H9 (cell line): ENCODE measurements at regions not wholly inside any gene's neighbourhood (a gene's known extent, or its start where the extent isn't known, plus 50 kb on each side); places are given as distances from the start of the nearest gene placed in this dataset.

Experiments used
- DNase-seq: peaks from one replicate; pipeline ENCODE4 v3.0.0-alpha.2; 2017
- H2AFZ ChIP-seq: one replicate; pipeline ENCODE4 v1.6.1; 2013; ENCODE audit warnings: mild to moderate bottlenecking, low read length, control low read depth, moderate library complexity
- H2AK5ac ChIP-seq: 2 replicates; pipeline ENCODE4 v1.6.1; 2013; ENCODE audit warnings: low read length, control low read depth, mixed read lengths; ENCODE audit not compliant: insufficient read length
- H2BK120ac ChIP-seq: one replicate; pipeline ENCODE4 v1.6.1; 2013; ENCODE audit warnings: low read depth, mild to moderate bottlenecking, low read length, control low read depth, inconsistent platforms; ENCODE audit not compliant: poor library complexity, severe bottlenecking
- H2BK12ac ChIP-seq: 2 replicates; pipeline ENCODE4 v1.6.1; 2013; ENCODE audit warnings: low read length, control low read depth, mixed read lengths, low read depth; ENCODE audit not compliant: insufficient read length
- H2BK15ac ChIP-seq: 2 replicates; pipeline ENCODE4 v1.6.1; 2013; ENCODE audit warnings: low read depth, low read length, control low read depth
- H2BK20ac ChIP-seq: one replicate; pipeline ENCODE4 v1.6.1; 2013; ENCODE audit warnings: low read depth, mild to moderate bottlenecking, low read length, control low read depth, inconsistent platforms; ENCODE audit not compliant: poor library complexity, severe bottlenecking
- H2BK5ac ChIP-seq: 2 replicates; pipeline ENCODE4 v1.6.1; 2013; ENCODE audit warnings: low read length, control low read depth, mixed read lengths; ENCODE audit not compliant: insufficient read length
- H3K14ac ChIP-seq: 2 replicates; pipeline ENCODE4 v1.6.1; 2013; ENCODE audit warnings: low read length, control low read depth; ENCODE audit not compliant: insufficient read depth
- H3K18ac ChIP-seq: 2 replicates; pipeline ENCODE4 v1.6.1; 2013; ENCODE audit warnings: low read depth, mild to moderate bottlenecking, mixed read lengths, low read length, control low read depth; ENCODE audit not compliant: insufficient read length
- H3K23ac ChIP-seq: 2 replicates; pipeline ENCODE4 v1.6.1; 2013; ENCODE audit warnings: low read length, control low read depth, mixed read lengths, low read depth; ENCODE audit not compliant: insufficient read length
- H3K23me2 ChIP-seq: 2 replicates; pipeline ENCODE4 v1.6.1; 2013; ENCODE audit warnings: low read depth, mild to moderate bottlenecking, mixed read lengths, low read length, control low read depth; ENCODE audit not compliant: insufficient read length, poor library complexity, severe bottlenecking
- H3K27ac ChIP-seq: 2 replicates; pipeline ENCODE4 v1.5.1; 2013; ENCODE audit warnings: low read length, control low read depth, mixed read lengths, low read depth; ENCODE audit not compliant: insufficient read length
- H3K27me3 ChIP-seq: 2 replicates; pipeline ENCODE4 v1.6.1; 2013; ENCODE audit warnings: low read length, control low read depth, inconsistent platforms; ENCODE audit not compliant: insufficient read depth
- H3K4ac ChIP-seq: 2 replicates; pipeline ENCODE4 v1.6.1; 2013; ENCODE audit warnings: low read depth, mild to moderate bottlenecking, control low read depth, inconsistent platforms, low read length, moderate library complexity
- H3K4me1 ChIP-seq: 2 replicates; pipeline ENCODE4 v1.6.1; 2013; ENCODE audit warnings: low read length, control low read depth, inconsistent platforms; ENCODE audit not compliant: insufficient read depth
- H3K4me2 ChIP-seq: 2 replicates; pipeline ENCODE4 v1.6.1; 2013; ENCODE audit warnings: low read length, control low read depth, mixed read lengths; ENCODE audit not compliant: insufficient read length, insufficient read depth
- H3K56ac ChIP-seq: 2 replicates; pipeline ENCODE4 v1.6.1; 2013; ENCODE audit warnings: low read depth, mild to moderate bottlenecking, mixed read lengths, low read length, control low read depth; ENCODE audit not compliant: insufficient read length
- H3K79me1 ChIP-seq: 2 replicates; pipeline ENCODE4 v1.6.1; 2013; ENCODE audit warnings: low read depth, mild to moderate bottlenecking, moderate library complexity, low read length, control low read depth, inconsistent platforms; ENCODE audit not compliant: insufficient read depth, poor library complexity, severe bottlenecking
- H3K79me2 ChIP-seq: 2 replicates; pipeline ENCODE4 v1.6.1; 2013; ENCODE audit warnings: low read length, control low read depth, inconsistent platforms; ENCODE audit not compliant: insufficient read depth
- H3K9ac ChIP-seq: 2 replicates; pipeline ENCODE4 v1.6.1; 2013; ENCODE audit warnings: low read length, control low read depth, mixed read lengths; ENCODE audit not compliant: insufficient read length; ENCODE audit errors: extremely low read depth
- H3K9me3 ChIP-seq: one replicate; pipeline ENCODE4 v1.6.1; 2013; ENCODE audit warnings: low read depth, low read length, inconsistent platforms; ENCODE audit not compliant: control insufficient read depth
- H3T11ph ChIP-seq: one replicate; pipeline ENCODE4 v1.6.1; 2013; ENCODE audit warnings: mild to moderate bottlenecking, low read length, control low read depth, inconsistent platforms
- H4K20me1 ChIP-seq: one replicate; pipeline ENCODE4 v1.6.1; 2013; ENCODE audit not compliant: control insufficient read depth, insufficient read length, insufficient read depth
- H4K5ac ChIP-seq: 2 replicates; pipeline ENCODE4 v1.6.1; 2013; ENCODE audit warnings: low read depth, mild to moderate bottlenecking, mixed read lengths, low read length, control low read depth; ENCODE audit not compliant: insufficient read length
- H4K8ac ChIP-seq: replicated peaks from 2 replicates; pipeline ENCODE4 v1.6.1; 2013; ENCODE audit warnings: low read length, control low read depth, mixed read lengths, low read depth; ENCODE audit not compliant: insufficient read length
- H4K91ac ChIP-seq: 2 replicates; pipeline ENCODE4 v1.6.1; 2013; ENCODE audit warnings: low read depth, mild to moderate bottlenecking, moderate library complexity, mixed read lengths, low read length, control low read depth; ENCODE audit not compliant: insufficient read length
- H3K27ac Mint-ChIP-seq, 3 experiments: 2 replicates in 2 of 3; 3 replicates in 1 of 3; pipeline ENCODE4 v1.8.0; 2020 to 2021; ENCODE audit warnings: mixed read lengths in 3 of 3, mild to moderate bottlenecking in 1 of 3, moderate library complexity in 1 of 3
- H3K27me3 Mint-ChIP-seq: 2 replicates; pipeline ENCODE4 v1.8.0; 2021; ENCODE audit warnings: low read depth, mild to moderate bottlenecking, moderate library complexity, mixed read lengths
- H3K36me3 Mint-ChIP-seq, 3 experiments: 2 replicates in 2 of 3; 3 replicates in 1 of 3; pipeline ENCODE4 v1.8.0; 2020 to 2021; ENCODE audit warnings: low read depth in 3 of 3, mixed read lengths in 3 of 3; ENCODE audit not compliant: insufficient read depth in 1 of 3
- H3K4me1 Mint-ChIP-seq, 2 experiments: 2 replicates each; pipeline ENCODE4 v1.8.0; 2020; ENCODE audit warnings: mixed read lengths in 2 of 2
- H3K4me3 Mint-ChIP-seq, 2 experiments: 2 replicates in 1 of 2; 3 replicates in 1 of 2; pipeline ENCODE4 v1.8.0; 2020 to 2021; ENCODE audit warnings: mild to moderate bottlenecking in 2 of 2, mixed read lengths in 2 of 2, moderate library complexity in 1 of 2
- H3K9me3 Mint-ChIP-seq, 2 experiments: 2 replicates in 1 of 2; 3 replicates in 1 of 2; pipeline ENCODE4 v1.8.0; 2020; ENCODE audit warnings: mild to moderate bottlenecking in 2 of 2, mixed read lengths in 2 of 2, moderate library complexity in 1 of 2
- CTCF ChIP-seq: fragments of 200-600 bp; sonication (generic); conservative IDR thresholded peaks from 3 replicates; pipeline ENCODE4 v1.8.0; 2021; ENCODE audit warnings: antibody characterized with exemption, mild to moderate bottlenecking
- WGBS: extraction: QIAGEN DNeasy Blood & Tissue Kit; methylation state at CpG from one replicate; pipeline ENCODE4 v1.1.7; 2013; ENCODE audit warnings: missing lambda C conversion rate, low lambda C conversion rate, mixed read lengths; ENCODE audit not compliant: insufficient read length; ENCODE audit errors: extremely low coverage; 5-methylcytosine and 5-hydroxymethylcytosine counted together

- H3K27me3 Mint-ChIP-seq = no peaks in the 10 kb centered on the region
- Histone ChIP-seq H3K56ac (no peak overlapping the region), H4K91ac (no peak overlapping the region), H2BK5ac (no peak overlapping the region), H3T11ph (no peak overlapping the region), H3K79me2 (no peaks in the 10 kb centered on the region), H2BK20ac (no peak overlapping the region), H3K9me3 (no peaks in the 10 kb centered on the region), H2AK5ac (no peak overlapping the region), H3K4ac (no peak overlapping the region), H3K27ac (no peak overlapping the region), H2BK15ac (no peak overlapping the region), H3K4me1 (no peaks in the 10 kb centered on the region), H2BK12ac (no peak overlapping the region), H4K20me1 (no peaks in the 10 kb centered on the region), H2AFZ (no peak overlapping the region), H3K79me1 (no peaks in the 10 kb centered on the region), H4K5ac (no peak overlapping the region), H3K9ac (no peak overlapping the region), H2BK120ac (no peak overlapping the region), H4K8ac (no peak overlapping the region), H3K4me2 (no peak overlapping the region), H3K23me2 (no peaks in the 10 kb centered on the region), H3K23ac (no peak overlapping the region), H3K18ac (no peak overlapping the region), H3K27me3 (no peaks in the 10 kb centered on the region), H3K14ac (no peak overlapping the region)
- peaks cover 0 to 6% of the 10 kb centered on the region in 2 experiments; a peak in 3 of 5 replicates for H3K9me3 Mint-ChIP-seq
- no CpG with 5 or more reads among the region's 3 CpGs for WGBS
- peaks cover 0 to 4% of the 10 kb centered on the region in 2 experiments; a peak in 1 of 4 replicates for H3K4me1 Mint-ChIP-seq
- peaks cover 0 to 9% (median 0%) of the 10 kb centered on the region in 3 experiments; a peak in 4 of 7 replicates for H3K36me3 Mint-ChIP-seq
- DNase-seq = no peak
- H3K27ac Mint-ChIP-seq = no peak overlapping the region
- TF ChIP-seq CTCF = no peak
- no peak overlapping the region for H3K4me3 Mint-ChIP-seq
Measured at GRCh38 chr15:95522533-95522932, 808.0 kb upstream of the NR2F2 start.
